ENCODE measurements at regions not wholly inside any gene's neighbourhood (a gene's known extent, or its start where the extent isn't known, plus 50 kb on each side); places are given as distances from the start of the nearest gene placed in this dataset.

GRCh38 chr7:22610263-22610662, 110.3 kb upstream of the STEAP1B start:
- no peaks in the 10 kb centered on the region for H3K9me3 ChIP-seq (ENCODE audit: control extremely low read depth in 1 of 3, control insufficient read depth in 2 of 3, insufficient read depth in 1 of 3, low read length in 2 of 3)
- H3K27me3 ChIP-seq (replicated peaks in 1 of 4; ENCODE audit: control extremely low read depth in 1 of 4, control insufficient read depth in 3 of 4, insufficient read depth in 4 of 4, low read length in 3 of 4) = no peaks in the 10 kb centered on the region
- H3K4me2 ChIP-seq (replicated peaks; ENCODE audit: low read depth, low read length, poor library complexity, severe bottlenecking) = no peak overlapping the region
- no peak overlapping the region for H3K9ac ChIP-seq (ENCODE audit: low read length)
- ChIA-PET CTCF (interaction anchor here (0.9 to 1.0 kb wide), 2 partner anchors 113 to 116 kb away, joined by 3 read pairs; no protein-coding TSS in a partner anchor), POLR2A (no interaction called here)
- ATAC-seq (ENCODE audit: low read depth) (no peak), DNase-seq (no peak)
- H3K36me3 ChIP-seq (replicated peaks in 1 of 2; ENCODE audit: control extremely low read depth in 1 of 2, control insufficient read depth in 1 of 2, extremely low read depth in 1 of 2, insufficient read depth in 2 of 2, low read length in 1 of 2) = peaks cover 0 to 3% of the 10 kb centered on the region in 2 experiments
- intact Hi-C loops (cut with micrococcal nuclease) = loop anchor here (10.0 kb wide), 1 partner anchor 45 kb away; no protein-coding TSS in a partner anchor
- H3K4me1 Mint-ChIP-seq = peaks cover 8% of the 10 kb centered on the region
- no peak overlapping the region for H3K4me3 Mint-ChIP-seq
- no peak for TF ChIP-seq EZH2 (IDR thresholded peaks at IDR 0.05; ENCODE audit: borderline replicate concordance, insufficient read depth, low read depth, low read length, poor library complexity, severe bottlenecking)
- H3K4me3 ChIP-seq (ENCODE audit: control extremely low read depth in 1 of 5, extremely low read depth in 1 of 5, insufficient read depth in 1 of 5, low read depth in 2 of 5, low read length in 4 of 5) = no peak overlapping the region
- H3K27ac Mint-ChIP-seq = no peak overlapping the region
- H3K79me2 ChIP-seq (ENCODE audit: control insufficient read depth, insufficient read depth, low read length) = peaks cover 31% of the 10 kb centered on the region
- no peak overlapping the region for H3K27ac ChIP-seq (ENCODE audit: low read length in 2 of 2)
- no peaks in the 10 kb centered on the region for H3K9me3 Mint-ChIP-seq (ENCODE audit: insufficient read depth)
- H3K4me1 ChIP-seq (ENCODE audit: control insufficient read depth in 2 of 2, insufficient read depth in 2 of 2, low read length in 2 of 2) = peaks cover 0 to 6% of the 10 kb centered on the region in 2 donors
- no peak overlapping the region for H2AFZ ChIP-seq (ENCODE audit: insufficient read depth, low read depth, low read length, poor library complexity, severe bottlenecking)
- H3K27me3 Mint-ChIP-seq = no peaks in the 10 kb centered on the region
- 100% methylated on average over 3 of the region's 3 CpGs for WGBS (ENCODE audit: insufficient coverage)
- no peaks in the 10 kb centered on the region for H4K20me1 ChIP-seq (ENCODE audit: control insufficient read depth, insufficient read depth, low read length, poor library complexity, severe bottlenecking)

GRCh38 chr7:22607180-22607579, 107.2 kb upstream of the STEAP1B start:
- H2AFZ ChIP-seq (ENCODE audit: insufficient read depth, low read depth, low read length, poor library complexity, severe bottlenecking) = no peak overlapping the region
- no peak overlapping the region for H3K9ac ChIP-seq (ENCODE audit: low read length)
- H3K4me1 ChIP-seq (ENCODE audit: control insufficient read depth in 2 of 2, insufficient read depth in 2 of 2, low read length in 2 of 2) = peaks cover 0 to 4% of the 10 kb centered on the region in 2 donors
- no peak overlapping the region for H3K27ac ChIP-seq (ENCODE audit: low read length in 2 of 2)
- H3K4me3 ChIP-seq (ENCODE audit: control extremely low read depth in 1 of 5, extremely low read depth in 1 of 5, insufficient read depth in 1 of 5, low read depth in 2 of 5, low read length in 4 of 5) = no peak overlapping the region
- intact Hi-C loops (cut with micrococcal nuclease) = no loop called here
- no peak for ATAC-seq (ENCODE audit: low read depth)
- peaks cover 9% of the 10 kb centered on the region for H3K4me1 Mint-ChIP-seq
- DNase-seq = no peak
- H3K4me2 ChIP-seq (replicated peaks; ENCODE audit: low read depth, low read length, poor library complexity, severe bottlenecking) = no peak overlapping the region
- ChIA-PET CTCF (no interaction called here), POLR2A (no interaction called here)
- H4K20me1 ChIP-seq (ENCODE audit: control insufficient read depth, insufficient read depth, low read length, poor library complexity, severe bottlenecking) = no peaks in the 10 kb centered on the region
- TF ChIP-seq CTCF (IDR thresholded peaks at IDR 0.05) (no peak), EZH2 (IDR thresholded peaks at IDR 0.05; ENCODE audit: borderline replicate concordance, insufficient read depth, low read depth, low read length, poor library complexity, severe bottlenecking) (no peak)
- H3K27me3 ChIP-seq (replicated peaks in 1 of 4; ENCODE audit: control extremely low read depth in 1 of 4, control insufficient read depth in 3 of 4, insufficient read depth in 4 of 4, low read length in 3 of 4) = no peaks in the 10 kb centered on the region
- no peaks in the 10 kb centered on the region for H3K9me3 Mint-ChIP-seq (ENCODE audit: insufficient read depth)
- no peaks in the 10 kb centered on the region for H3K27me3 Mint-ChIP-seq
- peaks cover 20% of the 10 kb centered on the region for H3K79me2 ChIP-seq (ENCODE audit: control insufficient read depth, insufficient read depth, low read length)
- no peaks in the 10 kb centered on the region for H3K9me3 ChIP-seq (ENCODE audit: control extremely low read depth in 1 of 3, control insufficient read depth in 2 of 3, insufficient read depth in 1 of 3, low read length in 2 of 3)
- H3K4me3 Mint-ChIP-seq = no peak overlapping the region
- no peaks in the 10 kb centered on the region for H3K36me3 ChIP-seq (replicated peaks in 1 of 2; ENCODE audit: control extremely low read depth in 1 of 2, control insufficient read depth in 1 of 2, extremely low read depth in 1 of 2, insufficient read depth in 2 of 2, low read length in 1 of 2)
- H3K27ac Mint-ChIP-seq = no peak overlapping the region
- WGBS (ENCODE audit: insufficient coverage) = 100% methylated on average over 3 of the region's 5 CpGs

Measured in B cell (primary cell).